KMS-11 (cell line): ENCODE measurements at regions not wholly inside any gene's neighbourhood (a gene's known extent, or its start where the extent isn't known, plus 50 kb on each side); places are given as distances from the start of the nearest gene placed in this dataset.

Experiments used
- H2AFZ ChIP-seq: fragments of 200-600 bp; sonication (generic); 2 replicates; pipeline ENCODE4 v1.6.1; 2016; ENCODE audit warnings: antibody characterized with exemption, mixed run types, low read depth
- H3K27ac ChIP-seq: fragments of 200-600 bp; sonication (generic); 2 replicates; pipeline ENCODE4 v1.6.1; 2016; ENCODE audit warnings: mild to moderate bottlenecking, mixed run types
- H3K27me3 ChIP-seq: fragments of 200-600 bp; sonication (generic); 2 replicates; pipeline ENCODE4 v1.6.1; 2017; ENCODE audit warnings: mild to moderate bottlenecking, low read depth, mixed run types, moderate library complexity; ENCODE audit not compliant: insufficient read depth
- H3K36me3 ChIP-seq: fragments of 200-600 bp; sonication (generic); 2 replicates; pipeline ENCODE4 v1.6.1; 2017; ENCODE audit warnings: mild to moderate bottlenecking, mixed run types; ENCODE audit not compliant: insufficient read depth
- H3K4me1 ChIP-seq: fragments of 200-600 bp; sonication (generic); 2 replicates; pipeline ENCODE4 v1.6.1; 2016; ENCODE audit warnings: mild to moderate bottlenecking, low read depth, mixed run types; ENCODE audit not compliant: poor library complexity, severe bottlenecking
- H3K4me2 ChIP-seq: fragments of 200-600 bp; sonication (generic); 2 replicates; pipeline ENCODE4 v1.7.0; 2016; ENCODE audit warnings: mild to moderate bottlenecking, mixed run types
- H3K4me3 ChIP-seq: fragments of 200-600 bp; sonication (generic); IDR thresholded peaks from 2 replicates; pipeline ENCODE4 v1.6.1; 2017; ENCODE audit warnings: low read depth, low read length, mixed read lengths; ENCODE audit not compliant: insufficient read depth
- H3K79me2 ChIP-seq: fragments of 200-600 bp; sonication (generic); 2 replicates; pipeline ENCODE4 v1.6.1; 2016; ENCODE audit warnings: low read depth, mixed run types; ENCODE audit not compliant: insufficient read depth
- H3K9ac ChIP-seq: fragments of 200-600 bp; sonication (generic); 2 replicates; pipeline ENCODE4 v1.6.1; 2016; ENCODE audit warnings: mild to moderate bottlenecking, mixed run types
- H4K20me1 ChIP-seq: fragments of 200-600 bp; sonication (generic); 2 replicates; pipeline ENCODE4 v1.6.1; 2016; ENCODE audit warnings: mild to moderate bottlenecking, mixed run types; ENCODE audit not compliant: insufficient read depth
- TF ChIP-seq, protein P1 (sequence below): fragments of 200-600 bp; sonication (generic); conservative IDR thresholded peaks from 2 replicates; pipeline ENCODE4 v1.6.1; 2017; ENCODE audit warnings: low read depth, mild to moderate bottlenecking, antibody characterized with exemption, low read length, moderate library complexity, mixed read lengths

DNA sequence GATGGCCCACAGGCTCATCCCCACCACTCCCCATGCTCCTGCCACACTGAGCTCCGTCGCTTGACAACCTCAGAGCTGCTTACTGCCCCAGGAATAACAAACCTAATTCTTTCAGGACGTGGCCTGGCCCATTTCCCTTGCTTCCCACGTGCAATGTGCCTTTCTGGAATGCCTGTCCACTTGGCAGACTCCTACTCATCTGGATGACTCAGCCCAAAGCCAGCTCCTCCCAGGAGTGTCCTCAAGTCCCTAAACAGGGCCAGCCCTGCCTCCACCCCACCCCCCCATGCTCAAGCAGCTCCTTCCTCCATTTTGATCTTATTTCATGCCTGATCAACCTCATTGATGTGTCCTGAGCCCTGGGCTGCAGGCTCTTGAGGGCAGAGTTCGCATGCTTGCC lies 164.9 kb upstream of the RNF32 start:
- H4K20me1 ChIP-seq, result no peaks in the 10 kb centered on the region
- no peak overlapping the region for H3K4me2 ChIP-seq
- no peaks in the 10 kb centered on the region for H3K27me3 ChIP-seq

DNA sequence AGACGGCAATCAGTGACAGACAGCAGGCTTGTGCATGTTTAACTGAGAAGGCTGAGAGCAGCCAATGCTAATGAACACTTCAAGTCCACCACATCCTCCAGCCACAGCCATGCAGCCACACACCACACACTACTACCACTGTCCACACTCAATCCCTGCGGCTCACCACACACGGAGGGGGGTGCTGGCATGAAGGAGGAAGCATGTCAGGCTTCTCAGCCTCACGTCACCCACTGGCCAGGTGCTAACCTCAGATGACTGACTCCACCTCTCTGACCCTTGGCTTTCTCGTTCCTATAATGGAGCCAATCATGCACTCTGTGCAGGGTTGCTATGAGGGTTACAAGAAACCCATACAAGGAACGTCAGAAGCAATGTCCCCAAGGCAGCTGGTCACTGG lies 165.4 kb upstream of the RNF32 start:
- TF ChIP-seq, protein P1, sequence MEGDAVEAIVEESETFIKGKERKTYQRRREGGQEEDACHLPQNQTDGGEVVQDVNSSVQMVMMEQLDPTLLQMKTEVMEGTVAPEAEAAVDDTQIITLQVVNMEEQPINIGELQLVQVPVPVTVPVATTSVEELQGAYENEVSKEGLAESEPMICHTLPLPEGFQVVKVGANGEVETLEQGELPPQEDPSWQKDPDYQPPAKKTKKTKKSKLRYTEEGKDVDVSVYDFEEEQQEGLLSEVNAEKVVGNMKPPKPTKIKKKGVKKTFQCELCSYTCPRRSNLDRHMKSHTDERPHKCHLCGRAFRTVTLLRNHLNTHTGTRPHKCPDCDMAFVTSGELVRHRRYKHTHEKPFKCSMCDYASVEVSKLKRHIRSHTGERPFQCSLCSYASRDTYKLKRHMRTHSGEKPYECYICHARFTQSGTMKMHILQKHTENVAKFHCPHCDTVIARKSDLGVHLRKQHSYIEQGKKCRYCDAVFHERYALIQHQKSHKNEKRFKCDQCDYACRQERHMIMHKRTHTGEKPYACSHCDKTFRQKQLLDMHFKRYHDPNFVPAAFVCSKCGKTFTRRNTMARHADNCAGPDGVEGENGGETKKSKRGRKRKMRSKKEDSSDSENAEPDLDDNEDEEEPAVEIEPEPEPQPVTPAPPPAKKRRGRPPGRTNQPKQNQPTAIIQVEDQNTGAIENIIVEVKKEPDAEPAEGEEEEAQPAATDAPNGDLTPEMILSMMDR, result no peak
- Histone ChIP-seq H3K9ac (no peak overlapping the region), H3K36me3 (no peaks in the 10 kb centered on the region), H4K20me1 (no peaks in the 10 kb centered on the region), H2AFZ (no peak overlapping the region), H3K79me2 (no peaks in the 10 kb centered on the region), H3K27ac (no peak overlapping the region), H3K4me2 (no peak overlapping the region), H3K4me3 (no peak overlapping the region), H3K27me3 (no peaks in the 10 kb centered on the region), H3K4me1 (no peaks in the 10 kb centered on the region)

More for the DNA sequence above, 164.9 kb upstream of the RNF32 start:
- TF ChIP-seq, protein P1, result no peak
- Histone ChIP-seq H3K4me3 (no peak overlapping the region), H3K4me1 (no peaks in the 10 kb centered on the region), H3K36me3 (no peaks in the 10 kb centered on the region), H3K27ac (no peak overlapping the region), H3K9ac (no peak overlapping the region), H3K79me2 (no peaks in the 10 kb centered on the region), H2AFZ (no peak overlapping the region)

DNA sequence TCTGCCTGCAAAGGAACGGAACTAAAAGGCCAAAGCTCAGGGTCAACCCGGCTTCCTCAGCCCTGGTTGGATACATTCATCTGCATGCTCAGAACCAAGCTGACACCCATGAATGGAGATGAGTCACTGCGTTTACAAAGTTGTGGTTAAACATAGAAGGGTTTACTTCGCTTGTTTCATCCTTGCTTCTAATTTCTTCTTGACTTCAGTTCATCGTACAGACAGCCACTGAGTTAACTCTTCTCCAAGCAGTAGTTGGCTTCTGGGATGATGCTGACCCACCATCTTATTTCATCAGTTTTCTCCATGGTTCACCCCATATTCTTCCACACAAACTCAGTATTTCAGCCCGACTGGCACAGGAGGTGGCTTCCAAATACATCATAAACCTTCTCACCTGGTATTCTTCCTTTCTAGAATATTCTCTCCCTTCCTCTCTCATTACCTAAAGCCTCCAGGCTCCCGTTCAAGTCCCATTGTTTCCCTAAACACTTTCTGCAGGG lies 166.3 kb upstream of the RNF32 start:
- no peak overlapping the region for H3K4me2 ChIP-seq
- H3K9ac ChIP-seq, result no peak overlapping the region
- no peak overlapping the region for H3K4me3 ChIP-seq
- H3K27me3 ChIP-seq, result no peaks in the 10 kb centered on the region
- H3K79me2 ChIP-seq, result no peaks in the 10 kb centered on the region
- H4K20me1 ChIP-seq, result no peaks in the 10 kb centered on the region
- H2AFZ ChIP-seq, result no peak overlapping the region
- H3K4me1 ChIP-seq, result no peaks in the 10 kb centered on the region
- H3K27ac ChIP-seq, result no peak overlapping the region
- no peaks in the 10 kb centered on the region for H3K36me3 ChIP-seq
- TF ChIP-seq, protein P1, result no peak

DNA sequence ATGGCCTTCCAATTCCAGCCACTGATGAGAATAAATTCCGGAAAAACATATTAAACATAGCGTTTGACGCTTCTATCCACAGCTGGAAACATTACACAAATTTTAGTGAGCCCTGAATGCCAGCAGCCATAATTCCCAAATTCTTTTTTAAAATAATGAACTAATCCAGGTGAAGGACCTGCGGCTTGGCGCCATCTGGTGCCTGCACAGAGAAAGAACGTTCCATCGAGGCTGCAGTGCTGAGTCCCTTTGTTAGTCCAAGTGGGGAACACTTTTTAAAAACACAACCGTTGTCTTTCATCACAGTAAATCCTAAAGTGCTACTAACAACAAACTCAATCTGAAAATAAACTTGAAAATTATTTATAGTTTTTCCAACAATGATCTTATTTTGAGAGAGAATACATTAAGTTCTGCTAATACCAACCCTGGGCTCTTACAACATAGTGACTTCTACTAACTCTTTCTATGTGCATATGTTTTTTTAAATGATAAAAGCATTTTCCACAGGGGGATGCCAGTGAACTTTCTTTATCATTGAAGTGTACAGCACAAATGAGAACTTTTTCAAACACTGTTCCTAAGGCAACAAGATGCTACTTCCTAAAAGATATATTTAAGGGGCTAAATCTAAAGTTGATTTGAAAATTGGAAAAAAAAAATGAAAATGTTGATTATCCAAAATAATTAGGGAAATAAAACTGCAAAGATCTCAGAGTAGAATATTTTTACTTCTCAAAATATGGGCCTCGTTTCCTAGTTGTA lies 166.9 kb upstream of the RNF32 start:
- no peak overlapping the region for H3K4me3 ChIP-seq
- H3K36me3 ChIP-seq, result no peaks in the 10 kb centered on the region
- TF ChIP-seq, protein P1, result peak; percentile 93
- no peaks in the 10 kb centered on the region for H4K20me1 ChIP-seq
- no peak overlapping the region for H2AFZ ChIP-seq
- H3K9ac ChIP-seq, result no peak overlapping the region
- H3K4me1 ChIP-seq, result no peaks in the 10 kb centered on the region
- no peaks in the 10 kb centered on the region for H3K79me2 ChIP-seq
- H3K27me3 ChIP-seq, result no peaks in the 10 kb centered on the region
- H3K27ac ChIP-seq, result no peak overlapping the region
- H3K4me2 ChIP-seq, result no peak overlapping the region
